ENCODE measurements at regions not wholly inside any gene's neighbourhood (a gene's known extent, or its start where the extent isn't known, plus 50 kb on each side); places are given as distances from the start of the nearest gene placed in this dataset.

DNA sequence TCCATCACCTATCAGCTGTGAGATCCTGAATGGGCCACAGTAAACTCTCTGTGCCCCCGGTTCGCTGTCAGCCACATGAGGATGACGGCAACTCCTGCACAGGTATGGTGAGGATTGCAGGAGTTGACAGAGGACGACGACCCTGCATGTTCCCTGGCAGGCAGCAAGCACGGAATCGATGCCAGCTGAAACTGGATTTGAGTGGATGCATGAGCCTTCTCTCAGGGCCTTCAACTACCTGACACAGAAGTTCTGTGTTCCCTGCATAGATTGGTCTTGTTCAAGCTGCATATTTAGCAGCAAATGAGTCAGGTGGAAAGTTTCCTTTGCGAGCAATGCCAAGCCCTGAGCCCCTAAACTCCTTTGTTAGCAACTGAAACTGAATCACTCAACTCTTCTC lies 69.6 kb upstream of the PTCH1 start:
- Histone ChIP-seq H3K4me3 (ENCODE audit: low read depth in 1 of 2, low read length in 1 of 2) (no peak overlapping the region), H3K27me3 (no peaks in the 10 kb centered on the region), H3K4me1 (ENCODE audit: control insufficient read depth in 1 of 2, insufficient read depth in 1 of 2, low read depth in 1 of 2, low read length in 1 of 2) (no peaks in the 10 kb centered on the region), H3K36me3 (no peaks in the 10 kb centered on the region), H3K27ac (no peak overlapping the region), H3K9me3 (no peaks in the 10 kb centered on the region)
- TF ChIP-seq, protein P1, sequence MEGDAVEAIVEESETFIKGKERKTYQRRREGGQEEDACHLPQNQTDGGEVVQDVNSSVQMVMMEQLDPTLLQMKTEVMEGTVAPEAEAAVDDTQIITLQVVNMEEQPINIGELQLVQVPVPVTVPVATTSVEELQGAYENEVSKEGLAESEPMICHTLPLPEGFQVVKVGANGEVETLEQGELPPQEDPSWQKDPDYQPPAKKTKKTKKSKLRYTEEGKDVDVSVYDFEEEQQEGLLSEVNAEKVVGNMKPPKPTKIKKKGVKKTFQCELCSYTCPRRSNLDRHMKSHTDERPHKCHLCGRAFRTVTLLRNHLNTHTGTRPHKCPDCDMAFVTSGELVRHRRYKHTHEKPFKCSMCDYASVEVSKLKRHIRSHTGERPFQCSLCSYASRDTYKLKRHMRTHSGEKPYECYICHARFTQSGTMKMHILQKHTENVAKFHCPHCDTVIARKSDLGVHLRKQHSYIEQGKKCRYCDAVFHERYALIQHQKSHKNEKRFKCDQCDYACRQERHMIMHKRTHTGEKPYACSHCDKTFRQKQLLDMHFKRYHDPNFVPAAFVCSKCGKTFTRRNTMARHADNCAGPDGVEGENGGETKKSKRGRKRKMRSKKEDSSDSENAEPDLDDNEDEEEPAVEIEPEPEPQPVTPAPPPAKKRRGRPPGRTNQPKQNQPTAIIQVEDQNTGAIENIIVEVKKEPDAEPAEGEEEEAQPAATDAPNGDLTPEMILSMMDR (IDR thresholded peaks at IDR 0.05) = no peak

DNA sequence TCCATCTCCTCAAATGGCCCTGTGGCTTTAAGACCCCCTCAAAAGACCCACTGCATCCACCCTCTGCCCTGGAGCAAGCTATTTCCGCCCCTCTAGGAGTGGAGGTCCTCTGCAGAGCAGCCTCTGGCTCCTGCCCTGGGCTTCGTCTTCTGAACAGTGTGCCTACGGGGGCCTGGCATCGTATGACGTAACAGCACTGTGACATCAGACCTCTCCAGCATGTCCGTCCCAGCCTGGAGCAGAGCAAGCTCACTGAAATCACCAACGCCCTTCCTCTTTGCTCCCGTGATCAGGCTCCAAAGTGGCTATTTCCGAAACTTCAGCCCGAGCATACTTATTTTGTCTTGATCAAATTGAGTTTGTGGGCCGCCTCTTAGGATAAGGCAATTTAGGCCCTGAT lies 69.1 kb upstream of the PTCH1 start:
- Histone ChIP-seq H3K4me3 (ENCODE audit: low read depth in 1 of 2, low read length in 1 of 2) (no peak overlapping the region), H3K27me3 (no peaks in the 10 kb centered on the region), H3K27ac (no peak overlapping the region), H3K36me3 (no peaks in the 10 kb centered on the region), H3K4me1 (ENCODE audit: control insufficient read depth in 1 of 2, insufficient read depth in 1 of 2, low read depth in 1 of 2, low read length in 1 of 2) (no peaks in the 10 kb centered on the region), H3K9me3 (no peaks in the 10 kb centered on the region)
- TF ChIP-seq, protein P1 (IDR thresholded peaks at IDR 0.05) = no peak

DNA sequence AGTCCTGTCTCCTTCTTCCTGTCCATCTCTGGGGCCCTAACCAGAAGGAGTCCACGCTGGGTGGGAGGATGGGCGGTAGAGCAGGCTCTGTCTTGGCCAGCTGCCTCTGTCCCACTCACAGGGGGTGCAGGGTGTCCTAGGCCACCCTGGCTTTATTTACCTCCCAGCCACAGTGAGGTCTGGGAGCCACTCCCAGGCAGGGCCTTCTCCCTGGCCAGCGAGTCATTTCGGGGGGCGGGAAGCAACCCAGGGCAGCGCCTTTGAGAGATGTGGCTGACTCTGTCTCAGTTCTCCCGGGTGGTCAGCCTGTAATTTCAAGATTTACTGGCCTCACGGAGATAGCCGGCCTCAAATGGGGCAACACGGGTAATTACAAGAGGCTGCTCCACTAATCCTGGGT lies 67.4 kb upstream of the PTCH1 start:
- Histone ChIP-seq H3K36me3 (no peaks in the 10 kb centered on the region), H3K9me3 (no peaks in the 10 kb centered on the region), H3K27me3 (no peaks in the 10 kb centered on the region), H3K27ac (no peak overlapping the region), H3K4me1 (ENCODE audit: control insufficient read depth in 1 of 2, insufficient read depth in 1 of 2, low read depth in 1 of 2, low read length in 1 of 2) (no peaks in the 10 kb centered on the region), H3K4me3 (ENCODE audit: low read depth in 1 of 2, low read length in 1 of 2) (no peak overlapping the region)
- TF ChIP-seq, protein P1 (IDR thresholded peaks at IDR 0.05) = no peak

DNA sequence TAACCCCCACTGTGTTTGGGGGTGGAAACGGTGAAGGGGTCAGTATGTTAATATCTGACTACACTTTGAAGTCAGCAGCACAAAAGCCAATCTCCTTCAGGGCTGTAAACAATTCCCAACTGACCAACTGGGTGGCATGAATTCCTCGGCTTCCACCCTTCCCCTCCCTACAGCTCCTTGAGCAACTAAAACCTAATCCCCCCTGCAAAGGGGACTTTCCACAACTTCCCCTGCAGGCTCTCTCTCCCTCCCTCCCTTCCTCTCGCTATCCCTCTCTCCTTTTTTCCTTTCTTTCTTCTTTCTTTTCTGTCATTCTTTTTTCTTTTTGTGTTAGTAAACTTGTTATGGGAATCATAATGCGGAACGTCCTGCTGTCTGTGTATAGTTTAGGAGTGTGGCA lies 65.1 kb upstream of the PTCH1 start:
- Histone ChIP-seq H3K27ac (no peak overlapping the region), H3K36me3 (no peaks in the 10 kb centered on the region), H3K27me3 (no peaks in the 10 kb centered on the region), H3K9me3 (no peaks in the 10 kb centered on the region), H3K4me1 (ENCODE audit: control insufficient read depth in 1 of 2, insufficient read depth in 1 of 2, low read depth in 1 of 2, low read length in 1 of 2) (no peaks in the 10 kb centered on the region), H3K4me3 (ENCODE audit: low read depth in 1 of 2, low read length in 1 of 2) (no peak overlapping the region)
- TF ChIP-seq, protein P1 (IDR thresholded peaks at IDR 0.05) = no peak

DNA sequence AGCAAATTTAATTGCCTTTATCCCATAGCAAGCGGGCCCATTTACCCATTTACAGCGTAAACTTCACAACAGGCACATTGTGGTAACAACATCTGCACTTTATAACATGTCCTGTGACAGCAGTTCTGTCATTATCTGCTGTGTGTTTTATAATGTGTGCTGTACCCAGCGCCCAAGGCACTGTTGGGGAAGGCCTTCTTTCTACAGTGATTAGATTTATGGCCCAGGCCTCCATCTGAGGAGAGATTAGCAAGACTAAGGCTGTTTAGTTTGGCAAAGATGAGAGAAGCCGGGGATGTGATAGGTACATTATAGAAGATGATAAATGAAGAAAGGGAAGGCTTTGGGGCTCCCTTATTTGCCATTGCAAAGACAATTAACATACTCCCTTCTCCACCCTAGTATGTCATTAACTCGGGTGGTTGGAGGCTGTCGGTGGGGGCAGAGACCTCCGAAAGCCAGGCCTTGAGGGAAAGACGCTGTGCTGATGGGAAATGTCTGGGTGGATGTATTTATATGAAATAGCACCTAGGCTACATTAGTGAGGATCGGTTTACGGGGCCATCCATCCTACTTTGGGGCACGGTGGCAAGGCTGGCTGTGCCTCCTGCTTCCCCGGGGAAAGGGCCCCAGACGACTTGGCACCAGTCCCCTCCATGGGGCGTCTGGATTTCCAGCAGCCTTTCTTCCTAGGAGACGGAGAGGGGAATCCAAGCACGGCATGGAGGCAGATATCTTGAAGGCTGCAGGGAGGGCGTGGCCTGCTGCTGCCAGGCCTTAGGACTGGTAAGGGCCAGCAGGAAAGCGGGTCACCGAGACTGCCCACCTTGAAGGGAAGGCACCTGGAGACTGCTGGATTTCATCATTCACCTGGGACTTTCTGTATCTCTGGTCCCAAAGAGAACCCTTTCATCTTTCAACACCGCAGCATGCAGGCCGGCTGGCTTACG lies 64.3 kb upstream of the PTCH1 start:
- H3K27ac ChIP-seq = no peak overlapping the region
- no peak overlapping the region for H3K4me3 ChIP-seq (ENCODE audit: low read depth in 1 of 2, low read length in 1 of 2)
- TF ChIP-seq, protein P1 (IDR thresholded peaks at IDR 0.05) = no peak
- H3K4me1 ChIP-seq (ENCODE audit: control insufficient read depth in 1 of 2, insufficient read depth in 1 of 2, low read depth in 1 of 2, low read length in 1 of 2) = no peaks in the 10 kb centered on the region
- H3K27me3 ChIP-seq = no peaks in the 10 kb centered on the region
- H3K36me3 ChIP-seq = no peaks in the 10 kb centered on the region
- H3K9me3 ChIP-seq = no peaks in the 10 kb centered on the region
